HL-60 (cell line): ENCODE measurements at regions not wholly inside any gene's neighbourhood (a gene's known extent, or its start where the extent isn't known, plus 50 kb on each side); places are given as distances from the start of the nearest gene placed in this dataset.

ENCODE experiments used
- CTCF ChIP-seq: IDR thresholded peaks from one replicate; pipeline ENCODE4 v1.5.1; 2011; ENCODE audit warnings: low read length, control low read depth, inconsistent platforms; ENCODE audit not compliant: insufficient read depth
- POLR2AphosphoS5 ChIP-seq: IDR thresholded peaks from 2 replicates; pipeline ENCODE4 v1.6.1; 2012; ENCODE audit warnings: low read depth

GRCh38 chr18:34647251-34647650, 62.8 kb upstream of the DTNA start:
- TF ChIP-seq CTCF: no peak
- TF ChIP-seq POLR2AphosphoS5: no peak
